Amygdala (tissue), 56 donors: ENCODE measurements at regions not wholly inside any gene's neighbourhood (a gene's known extent, or its start where the extent isn't known, plus 50 kb on each side); places are given as distances from the start of the nearest gene placed in this dataset.
"Not testable (repeated sequence)": the region's sequence is repeated elsewhere in the genome, so short reads cannot be mapped to it uniquely, and the experiment has no call there.

Source experiments
- DNase-seq, 56 donors: peaks; one replicate each; lab custom pipeline; 2025; lab: John Stamatoyannopoulos, UW

DNA sequence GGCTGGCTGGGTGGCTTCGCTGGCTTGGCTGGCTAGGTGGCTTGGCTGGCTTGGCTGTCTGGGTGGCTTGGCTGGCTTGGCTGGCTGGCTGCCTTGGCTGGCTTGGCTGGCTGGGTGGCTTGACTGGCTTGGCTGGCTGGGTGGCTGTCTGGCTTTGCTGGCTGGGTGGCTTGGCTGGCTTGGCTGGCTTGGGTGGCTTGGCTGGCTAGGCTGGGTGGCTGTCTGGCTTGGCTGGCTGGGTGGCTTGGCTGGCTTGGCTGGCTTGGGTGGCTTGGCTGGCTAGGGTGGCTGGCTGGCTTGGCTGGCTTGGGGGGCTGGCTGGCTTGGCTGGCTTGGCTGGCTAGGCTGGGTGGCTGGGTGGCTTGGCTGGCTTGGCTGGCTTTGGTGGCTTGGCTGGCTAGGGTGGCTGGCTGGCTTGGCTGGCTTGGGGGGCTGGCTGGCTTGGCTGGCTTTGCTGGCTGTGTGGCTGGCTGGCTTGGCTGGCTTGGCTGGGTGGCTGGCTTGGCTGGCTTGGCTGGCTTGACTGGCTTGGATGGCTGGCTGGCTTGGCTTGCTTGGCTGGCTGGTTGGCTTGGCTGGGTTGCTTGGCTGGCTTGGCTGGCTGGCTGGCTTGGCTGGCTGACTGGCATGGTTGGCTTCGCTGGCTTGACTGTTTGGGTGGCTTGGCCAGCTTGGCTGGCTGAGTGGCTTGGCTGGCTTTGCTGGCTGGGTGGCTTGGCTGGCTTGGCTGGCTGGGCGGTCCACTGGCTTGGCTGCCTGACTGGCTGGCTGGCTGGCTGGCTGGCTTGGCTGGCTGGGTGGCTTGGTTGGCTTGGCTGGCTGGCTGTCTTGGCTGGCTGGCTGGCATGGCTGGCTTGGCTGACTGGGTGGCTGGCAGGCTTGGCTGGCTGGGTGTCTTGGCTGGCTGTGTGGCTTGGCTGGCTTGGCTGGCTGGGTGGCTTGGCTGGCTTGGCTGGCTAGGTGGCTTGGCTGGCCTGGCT is 436.3 kb downstream of the GOLGA6L6 start:
- not testable (repeated sequence) for DNase-seq

DNA sequence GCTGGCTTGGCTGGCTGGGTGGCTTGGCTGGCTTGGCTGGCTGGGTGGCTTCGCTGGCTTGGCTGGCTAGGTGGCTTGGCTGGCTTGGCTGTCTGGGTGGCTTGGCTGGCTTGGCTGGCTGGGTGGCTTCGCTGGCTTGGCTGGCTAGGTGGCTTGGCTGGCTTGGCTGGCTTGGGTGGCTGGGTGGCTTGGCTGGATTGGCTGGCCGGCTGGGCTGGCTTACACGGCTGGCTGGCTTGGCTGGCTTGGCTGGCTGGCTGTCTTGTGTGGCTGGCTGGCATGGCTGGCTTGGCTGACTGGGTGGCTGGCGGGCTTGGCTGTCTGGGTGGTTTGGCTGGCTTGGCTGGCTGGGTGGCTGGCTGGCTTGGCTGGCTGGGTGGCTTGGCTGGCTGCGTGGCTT is 437.0 kb downstream of the GOLGA6L6 start:
- DNase-seq, result not testable (repeated sequence)

- DNase-seq, result not testable (repeated sequence)
Observed at GRCh38 chr15:20102862-20103261, 438.7 kb downstream of the GOLGA6L6 start.

DNA sequence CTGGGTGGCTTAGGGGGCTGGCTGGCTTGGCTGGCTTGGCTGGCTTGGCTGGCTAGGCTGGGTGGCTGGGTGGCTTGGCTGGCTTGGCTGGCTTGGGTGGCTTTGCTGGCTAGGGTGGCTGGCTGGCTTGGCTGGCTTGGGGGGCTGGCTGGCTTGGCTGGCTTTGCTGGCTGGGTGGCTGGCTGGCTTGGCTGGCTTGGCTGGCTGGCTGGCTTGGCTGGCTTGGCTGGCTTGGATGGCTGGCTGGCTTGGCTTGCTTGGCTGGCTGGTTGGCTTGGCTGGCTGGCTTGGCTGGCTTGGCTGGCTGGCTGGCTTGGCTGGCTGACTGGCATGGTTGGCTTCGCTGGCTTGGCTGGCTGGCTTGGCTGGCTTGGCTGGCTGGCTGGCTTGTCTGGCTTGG is 439.4 kb downstream of the GOLGA6L6 start:
- not testable (repeated sequence) for DNase-seq

- not testable (repeated sequence) for DNase-seq
Observed at GRCh38 chr15:20101281-20101680, 440.3 kb downstream of the GOLGA6L6 start.

GRCh38 chr15:20100604-20101270 is 440.9 kb downstream of the GOLGA6L6 start:
- not testable (repeated sequence) for DNase-seq

- DNase-seq, result not testable (repeated sequence)
Observed at GRCh38 chr15:20095699-20096303, 445.8 kb downstream of the GOLGA6L6 start.

- DNase-seq, result not testable (repeated sequence)
Observed at GRCh38 chr15:20089541-20089940, 452.1 kb downstream of the GOLGA6L6 start.

- DNase-seq, result not testable (repeated sequence)
Observed at GRCh38 chr15:20084026-20084425, 457.6 kb downstream of the GOLGA6L6 start.

GRCh38 chr15:20074082-20074481 is 467.5 kb downstream of the GOLGA6L6 start:
- not testable (repeated sequence) for DNase-seq

DNA sequence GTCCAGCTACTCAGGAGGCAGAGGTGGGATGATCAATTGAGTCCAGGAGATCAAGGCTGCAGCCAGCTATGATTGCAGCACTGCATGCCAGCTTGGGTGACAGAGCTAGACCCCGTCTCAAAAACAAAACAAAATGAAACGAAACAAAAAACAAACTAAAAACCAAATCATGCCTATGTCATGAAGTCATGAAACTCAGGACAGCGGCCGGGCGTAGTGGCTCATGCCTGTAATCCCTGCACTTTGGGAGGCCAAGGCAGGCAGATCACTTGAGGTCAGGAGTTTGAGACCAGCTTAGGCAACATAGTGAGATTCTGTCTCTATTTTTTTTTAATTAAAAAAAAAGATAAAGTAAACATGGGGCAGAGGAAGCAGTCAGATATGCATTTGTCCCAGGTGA is 472.6 kb downstream of the GOLGA6L6 start:
- DNase-seq, result not testable (repeated sequence)

- DNase-seq, result not testable (repeated sequence)
Observed at GRCh38 chr15:20066173-20066572, 475.4 kb downstream of the GOLGA6L6 start.

DNA sequence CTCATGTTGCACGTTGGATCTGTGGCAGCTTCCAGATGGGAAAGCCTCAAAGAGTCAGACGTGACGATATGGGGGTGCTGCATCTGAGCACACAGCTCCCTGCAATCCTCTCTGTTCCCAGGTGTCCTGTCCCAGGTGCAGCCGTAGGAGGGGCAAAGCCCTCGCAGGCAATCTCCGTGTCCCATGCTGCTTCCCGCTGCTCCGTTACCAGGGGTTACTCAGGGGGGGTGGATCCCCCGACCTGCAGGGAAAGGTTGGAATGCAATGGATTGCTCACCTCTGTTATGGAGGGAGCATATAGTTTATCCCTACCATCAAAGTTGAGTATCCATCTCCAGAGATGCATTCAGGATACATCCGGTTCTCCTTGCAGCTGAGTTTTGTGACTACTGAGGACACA is 476.1 kb downstream of the GOLGA6L6 start:
- DNase-seq, result not testable (repeated sequence)

DNA sequence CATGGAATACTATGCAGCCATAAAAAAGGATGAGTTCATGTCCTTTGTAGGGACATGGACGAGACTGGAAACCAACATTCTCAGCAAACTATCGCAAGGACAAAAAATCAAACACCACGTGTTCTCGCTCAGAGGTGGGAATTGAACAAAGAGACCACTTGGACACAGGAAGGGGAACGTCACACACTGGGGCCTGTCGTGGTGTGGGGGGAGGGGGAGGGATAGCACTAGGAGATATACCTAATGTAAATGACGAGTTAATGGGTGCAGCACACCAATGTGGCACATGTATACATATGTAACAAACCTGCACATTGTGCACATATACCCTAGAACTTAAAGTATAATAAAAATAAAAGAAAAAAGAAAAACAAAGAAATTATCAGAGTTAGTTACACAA is 478.4 kb downstream of the GOLGA6L6 start:
- not testable (repeated sequence) for DNase-seq

DNA sequence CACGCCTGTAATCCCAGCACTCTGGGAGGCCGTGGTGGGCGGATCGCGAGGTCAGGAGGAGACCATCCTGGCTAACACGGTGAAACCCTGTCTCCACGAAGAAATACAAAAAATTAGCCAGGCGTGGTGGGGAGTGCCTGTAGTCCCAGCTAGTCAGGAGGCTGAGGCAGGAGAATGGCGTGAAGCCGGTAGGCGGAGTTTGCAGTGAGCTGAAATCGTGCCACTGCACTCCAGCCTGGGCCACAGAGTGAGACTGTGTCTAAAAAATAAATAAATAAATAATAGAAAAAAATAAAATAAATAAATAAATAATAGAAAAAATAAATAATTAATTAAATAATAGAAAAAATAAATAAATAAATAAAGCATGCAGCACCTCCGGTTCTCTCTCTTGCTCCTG is 480.8 kb downstream of the GOLGA6L6 start:
- DNase-seq, result not testable (repeated sequence)

GRCh38 chr15:20056871-20057270 is 484.7 kb downstream of the GOLGA6L6 start:
- not testable (repeated sequence) for DNase-seq

GRCh38 chr15:20055921-20056320 is 485.7 kb downstream of the GOLGA6L6 start:
- not testable (repeated sequence) for DNase-seq

GRCh38 chr15:20048189-20048588 is 493.4 kb downstream of the GOLGA6L6 start:
- not testable (repeated sequence) for DNase-seq

DNA sequence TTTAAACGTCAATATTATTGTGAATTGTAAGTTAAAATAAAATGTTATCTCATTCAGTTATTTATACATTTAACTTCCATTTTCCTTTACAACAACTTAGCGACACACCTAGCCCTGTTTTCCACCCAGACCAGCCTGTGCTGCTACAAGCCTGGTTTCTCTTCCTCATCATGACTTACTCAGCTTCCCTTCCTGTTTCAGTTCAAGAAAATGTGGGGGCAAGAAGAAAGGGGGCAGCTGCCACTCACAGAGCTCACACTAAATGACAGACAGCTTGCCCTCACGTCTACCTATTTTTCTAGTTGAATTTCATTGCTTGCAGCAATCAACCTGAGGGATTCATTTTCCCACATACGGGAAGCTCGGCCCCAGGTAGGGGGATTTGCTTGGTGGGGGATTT is 496.4 kb downstream of the GOLGA6L6 start:
- not testable (repeated sequence) for DNase-seq

DNA sequence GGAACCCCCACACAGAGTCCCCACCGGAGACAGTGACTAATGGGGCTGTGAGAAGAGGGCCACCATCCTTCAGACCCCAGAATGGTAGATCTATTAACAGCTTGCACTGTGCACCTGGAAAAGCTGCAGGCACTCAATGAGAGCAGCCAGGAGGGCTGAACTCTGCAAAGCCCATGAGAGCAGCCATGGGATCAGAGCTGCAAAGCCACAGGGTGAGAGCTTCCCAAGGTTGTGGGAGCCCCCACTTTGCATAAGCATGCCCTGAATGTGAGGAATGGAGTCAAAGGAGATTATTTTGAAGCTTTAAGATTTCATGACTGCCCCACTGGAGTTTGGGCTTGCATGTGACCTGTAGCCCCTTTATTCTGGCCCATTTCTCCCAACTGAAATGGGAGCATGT is 500.9 kb downstream of the GOLGA6L6 start:
- not testable (repeated sequence) for DNase-seq

DNA sequence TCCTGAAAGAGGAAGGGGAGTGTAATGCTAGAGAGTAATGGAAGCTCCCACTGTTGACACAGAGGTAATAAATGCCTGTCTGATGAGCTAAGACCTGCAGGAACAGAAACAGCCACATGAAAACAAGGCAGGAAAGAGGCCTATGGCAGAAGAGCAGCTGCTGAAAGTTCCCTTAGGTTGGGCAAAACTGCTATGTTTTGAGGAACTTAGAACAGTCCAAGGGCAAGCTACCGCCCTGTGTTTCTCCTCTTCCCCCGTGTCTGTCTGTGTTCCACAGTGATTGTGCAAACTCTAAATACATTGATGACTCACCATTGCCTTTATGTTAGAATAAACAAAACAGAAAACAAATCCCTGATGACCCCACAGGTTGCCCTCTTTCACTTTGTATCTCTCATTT is 516.6 kb downstream of the GOLGA6L6 start:
- DNase-seq, result not testable (repeated sequence)
